Fibroblast of upper back skin (primary cell): ENCODE measurements at regions not wholly inside any gene's neighbourhood (a gene's known extent, or its start where the extent isn't known, plus 50 kb on each side); places are given as distances from the start of the nearest gene placed in this dataset.
"Not testable (repeated sequence)": the region's sequence is repeated elsewhere in the genome, so short reads cannot be mapped to it uniquely, and the experiment has no call there.

ENCODE experiments used
- DNase-seq: peaks from one replicate; pipeline ENCODE4 v3.0.0-alpha.2; 2013

DNA sequence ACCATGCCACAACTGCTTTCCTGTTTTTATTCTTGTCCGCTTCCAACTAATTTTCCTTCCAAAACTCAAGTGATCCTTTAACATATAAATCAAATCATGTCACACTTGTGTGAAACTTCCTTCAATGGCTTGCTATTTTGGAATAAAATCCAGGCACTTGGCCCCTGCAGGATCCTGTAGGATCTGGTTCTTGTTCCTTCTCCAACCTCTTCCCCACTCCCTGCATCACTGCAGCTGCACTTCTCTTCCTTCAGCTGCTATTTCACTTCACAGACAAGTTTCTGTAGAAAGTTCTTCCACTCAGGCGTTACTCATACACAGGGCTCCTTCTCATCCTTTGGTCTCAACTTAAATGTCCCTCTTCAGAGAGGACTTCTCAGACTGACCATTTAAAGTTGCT, 239.7 kb upstream of the BTG1 start:
- no peak for DNase-seq

DNA sequence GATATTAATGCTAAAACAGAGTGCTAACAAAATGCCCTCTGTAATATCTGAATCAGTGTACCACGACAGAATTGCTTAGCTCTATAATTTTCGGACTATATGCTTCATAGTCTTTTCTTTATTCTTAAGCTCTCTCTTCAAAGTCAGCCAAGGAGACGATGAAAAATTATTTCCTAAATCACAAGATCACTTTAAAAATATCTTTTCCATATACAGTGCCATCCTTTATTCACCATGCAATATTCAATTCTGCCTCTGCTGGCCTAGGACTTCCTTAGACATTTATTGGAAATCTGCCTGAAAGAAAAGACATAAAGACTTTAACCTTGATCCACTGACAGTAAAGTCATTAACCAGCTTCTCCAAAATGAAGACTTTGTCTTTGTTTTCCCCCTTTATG, 238.9 kb upstream of the BTG1 start:
- DNase-seq, result no peak

DNA sequence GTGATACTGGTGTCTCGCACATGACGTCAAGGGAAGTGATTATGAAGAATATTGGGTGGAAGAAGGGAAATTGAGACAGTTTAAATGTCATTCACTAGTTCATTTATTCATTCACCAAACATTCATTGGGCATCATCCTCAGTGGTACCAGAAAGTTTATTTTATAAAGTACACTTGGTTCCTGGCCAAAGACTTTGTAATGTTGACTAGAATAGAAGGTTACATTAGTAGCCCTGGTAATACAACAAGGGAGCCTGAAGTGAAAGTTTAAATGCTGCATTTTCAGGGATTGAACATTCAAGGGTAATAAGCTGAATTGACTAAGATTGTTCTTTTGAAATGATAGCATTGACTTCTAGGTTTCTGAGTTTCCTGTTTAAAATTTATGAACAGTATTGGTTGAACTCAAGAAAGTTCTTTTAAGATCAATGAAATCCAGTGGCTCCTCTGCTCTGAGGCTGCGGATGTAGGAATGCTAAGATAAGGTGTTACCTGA, 236.8 kb upstream of the BTG1 start:
- no peak for DNase-seq

DNA sequence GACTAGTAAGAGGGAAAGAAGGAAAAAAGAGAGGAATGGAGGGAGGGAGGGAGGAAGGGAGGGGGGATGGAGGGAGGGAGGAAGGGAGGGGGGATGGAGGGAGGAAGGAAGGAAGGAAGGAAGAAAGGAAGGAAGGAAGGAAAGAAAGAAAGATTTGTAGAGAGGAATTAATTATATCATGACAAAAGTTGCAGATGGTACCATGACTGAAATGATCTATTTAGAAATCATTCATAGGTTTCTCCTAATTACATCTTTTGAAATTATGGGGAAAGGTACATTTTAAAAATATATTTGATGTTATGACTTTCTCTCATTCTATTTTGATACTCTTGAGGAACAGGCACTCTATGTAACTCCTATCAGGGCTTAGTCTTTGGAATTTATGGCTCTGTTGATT, 236.2 kb upstream of the BTG1 start:
- DNase-seq, result no peak

DNA sequence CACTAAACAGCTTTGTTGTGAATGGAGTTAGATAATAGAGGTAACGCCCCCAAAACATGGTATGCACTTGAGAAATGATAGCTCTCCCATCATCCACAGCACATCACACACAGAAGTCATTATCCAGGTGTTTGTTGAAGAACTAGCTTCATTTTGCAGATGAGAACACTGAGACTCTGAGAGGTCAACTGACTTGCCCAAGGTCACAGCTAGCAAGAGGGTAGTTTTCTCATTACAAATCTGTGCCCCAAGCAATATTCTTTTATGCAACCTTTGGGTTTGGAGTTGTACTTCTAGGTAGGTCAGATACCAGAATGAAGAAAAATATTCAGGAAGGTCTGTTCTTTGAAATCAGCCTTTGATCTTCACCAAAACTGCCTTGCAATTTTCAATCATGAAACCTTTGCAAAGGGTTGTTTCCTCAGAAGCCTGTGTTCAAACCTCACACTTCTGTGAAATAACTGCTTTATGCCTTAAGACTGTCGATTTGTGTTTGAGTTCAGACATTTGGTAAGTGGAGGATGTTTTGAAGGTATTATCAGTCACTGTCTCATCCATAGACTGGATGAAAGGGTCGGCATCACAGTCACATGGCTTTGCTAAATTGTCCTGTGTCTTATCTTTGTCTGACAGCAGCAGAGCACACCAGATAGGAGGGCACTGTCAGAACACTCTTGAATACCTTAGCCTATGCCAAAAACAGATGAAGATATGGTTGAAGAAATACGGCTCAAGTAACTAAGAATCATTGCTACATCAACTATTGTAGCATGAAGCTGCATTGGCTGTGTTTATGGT, 233.2 kb upstream of the BTG1 start:
- DNase-seq, result no peak

DNA sequence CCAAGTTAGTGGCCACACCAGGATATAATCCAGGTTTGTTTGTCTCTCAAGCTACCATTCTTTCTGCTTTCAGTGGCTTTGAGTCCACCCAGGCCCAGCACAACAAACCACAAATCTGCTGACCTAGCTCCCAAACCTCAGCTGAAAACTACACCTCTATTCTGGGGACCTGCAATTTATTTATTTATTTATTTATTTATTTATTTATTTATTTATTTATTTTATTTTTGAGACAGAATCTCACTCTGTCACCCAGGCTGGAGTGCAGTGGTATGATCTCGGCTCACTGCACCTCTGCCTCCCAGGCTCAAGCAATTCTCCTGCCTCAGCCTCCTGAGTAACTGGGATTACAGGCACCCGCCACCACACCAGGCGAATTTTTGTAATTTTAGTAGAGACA, 229.9 kb upstream of the BTG1 start:
- DNase-seq, result not testable (repeated sequence)

DNA sequence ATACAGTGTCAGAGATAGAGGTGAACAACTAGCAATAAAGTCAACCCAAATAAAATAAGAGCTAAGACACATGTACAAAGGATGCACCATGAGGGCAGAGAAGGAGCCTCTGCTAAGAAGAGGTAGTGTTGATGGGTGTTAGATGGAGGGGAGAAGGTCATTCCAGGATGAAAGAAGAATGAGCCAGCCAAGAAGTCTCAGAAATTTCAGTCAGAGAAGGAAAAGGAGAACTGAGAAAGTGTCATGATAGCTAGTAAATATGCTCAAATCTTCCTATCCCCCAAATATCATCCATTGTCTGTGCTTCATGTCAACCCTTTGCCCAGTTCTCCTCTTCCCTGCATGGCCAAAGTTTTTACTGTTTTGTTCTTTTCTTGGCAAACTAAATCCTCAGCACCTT, 225.2 kb upstream of the BTG1 start:
- no peak for DNase-seq

DNA sequence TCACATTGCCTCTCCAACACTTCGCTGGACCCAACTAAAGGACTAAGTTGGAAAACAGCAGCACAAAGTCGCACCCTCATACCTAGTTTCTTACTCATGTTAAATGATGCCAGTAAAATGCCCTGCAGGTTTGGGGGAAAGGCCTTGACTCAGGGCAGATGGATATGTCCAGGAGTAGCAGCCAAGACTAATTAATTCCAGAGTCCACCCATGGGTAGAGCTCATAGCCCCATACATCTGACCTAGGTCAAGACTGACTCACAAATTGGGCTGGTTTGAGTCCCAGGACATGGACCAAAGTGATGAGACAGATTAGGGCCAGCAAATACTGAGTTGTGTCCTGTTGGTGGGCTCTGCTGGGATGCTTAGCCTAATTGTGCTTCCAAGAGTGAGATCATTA, 224.0 kb upstream of the BTG1 start:
- peak; percentile 41 for DNase-seq

DNA sequence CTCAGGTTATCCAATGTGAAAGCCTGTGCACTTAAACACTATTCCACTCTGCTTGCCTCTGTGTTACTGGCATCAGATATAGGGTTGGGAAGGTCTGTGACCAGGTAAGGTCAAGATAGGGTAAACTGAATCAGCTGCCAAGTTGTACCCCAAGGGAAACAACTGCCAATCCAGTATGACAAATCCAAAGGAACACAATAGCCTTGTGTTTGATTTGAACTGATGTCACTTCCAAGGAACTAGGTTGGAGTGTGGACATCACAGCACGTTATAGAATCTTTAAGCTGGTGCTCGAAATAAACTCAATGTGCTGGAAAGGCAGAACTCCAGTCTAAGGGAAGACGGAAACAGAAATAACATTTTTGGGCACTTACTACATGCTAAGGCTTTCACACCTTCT, 223.4 kb upstream of the BTG1 start:
- DNase-seq, result no peak

DNA sequence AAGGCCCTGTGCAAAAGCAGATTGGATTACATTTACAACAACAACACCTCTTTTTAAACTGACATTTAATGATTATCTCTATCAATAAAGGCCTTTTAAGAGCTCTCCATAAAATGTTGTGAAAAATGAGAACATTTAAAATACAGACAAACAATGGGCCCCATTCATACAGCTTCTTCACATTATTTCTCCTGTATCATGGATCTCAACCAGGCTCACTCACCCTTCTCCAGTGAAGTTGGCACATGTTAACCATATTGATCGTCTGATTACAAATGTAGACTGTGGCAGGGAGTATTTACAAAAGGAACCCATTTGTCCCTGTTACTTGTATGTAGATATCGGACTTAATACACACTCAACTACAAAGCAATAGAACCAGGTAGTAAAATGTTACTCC, 220.2 kb upstream of the BTG1 start:
- DNase-seq, result no peak

DNA sequence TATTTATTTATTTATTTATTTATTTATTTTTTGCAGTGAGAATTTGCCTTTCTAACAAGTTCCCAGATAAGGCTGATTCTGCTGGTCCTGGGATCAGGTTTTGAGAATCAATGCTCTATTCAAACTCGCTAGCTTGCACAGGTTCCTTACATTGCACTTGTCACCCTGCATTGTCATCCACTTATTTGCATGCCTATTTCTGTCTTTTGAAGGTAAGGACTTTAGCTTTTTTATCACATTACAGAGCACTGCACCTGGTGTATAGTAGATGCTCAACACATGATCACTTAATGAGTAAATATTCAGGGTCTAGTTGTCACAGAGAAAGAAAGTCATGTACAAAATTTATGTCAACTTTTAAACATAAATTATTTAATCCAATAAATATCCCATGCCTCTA, 219.7 kb upstream of the BTG1 start:
- DNase-seq, result no peak

DNA sequence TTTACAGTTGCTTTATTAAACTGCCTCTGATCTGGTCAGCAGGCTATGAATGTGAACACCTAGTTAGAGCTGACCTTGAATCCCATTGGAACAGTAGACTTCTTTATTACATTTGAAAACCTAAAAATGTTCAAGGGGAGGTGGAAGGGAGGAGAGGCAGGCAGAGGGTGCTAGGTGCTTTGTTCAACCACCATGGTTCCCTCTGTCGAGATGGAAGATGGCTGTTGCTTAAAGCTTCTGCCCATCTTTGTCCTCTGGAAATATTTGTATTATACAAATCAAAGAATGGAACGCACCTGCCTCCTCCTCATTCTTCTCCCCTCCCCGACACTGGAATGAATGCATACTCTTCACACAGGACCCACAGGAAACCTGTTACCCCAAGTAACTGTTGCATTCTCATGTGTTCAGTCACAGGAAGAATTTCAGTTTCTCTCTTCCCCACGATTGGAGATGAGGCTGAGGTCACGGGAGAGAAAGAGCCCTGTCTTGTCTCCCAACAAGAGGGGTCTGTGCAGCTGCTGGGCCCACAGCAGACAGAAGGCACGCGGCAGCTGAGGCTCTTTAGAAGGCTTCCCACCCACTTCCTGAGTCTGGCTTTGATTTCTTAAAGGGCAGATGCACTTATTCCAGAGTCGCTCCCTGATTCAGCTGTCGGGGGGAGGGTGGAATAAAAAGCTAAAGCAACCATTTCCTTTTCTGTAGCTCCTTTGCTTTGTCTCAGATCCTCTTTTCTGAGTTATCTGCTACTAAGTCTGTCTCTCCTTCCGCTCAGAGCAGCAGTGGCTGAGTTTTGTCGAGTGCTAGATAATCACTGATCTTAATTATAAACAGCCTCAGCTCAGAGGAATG, 217.9 kb upstream of the BTG1 start:
- DNase-seq, result peak; percentile 69

DNA sequence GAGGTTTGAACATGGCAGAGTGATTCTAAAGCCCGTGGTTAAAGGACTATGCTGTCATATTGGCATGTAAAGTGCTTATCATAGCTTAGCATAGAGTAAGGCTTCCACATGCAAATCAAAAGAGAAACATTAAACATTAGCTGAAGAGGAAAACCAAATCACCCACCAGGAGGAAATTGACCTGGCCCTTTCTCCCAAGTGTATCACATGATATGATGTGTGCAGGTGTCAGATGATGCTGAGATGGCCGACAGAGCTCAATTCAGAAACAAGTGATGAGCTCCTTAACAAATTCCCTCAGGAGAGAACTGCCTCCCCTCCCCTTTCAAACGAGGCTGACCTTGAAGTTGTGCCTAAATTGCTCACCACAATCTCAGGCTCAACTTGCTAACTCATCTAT, 217.1 kb upstream of the BTG1 start:
- DNase-seq, result no peak

DNA sequence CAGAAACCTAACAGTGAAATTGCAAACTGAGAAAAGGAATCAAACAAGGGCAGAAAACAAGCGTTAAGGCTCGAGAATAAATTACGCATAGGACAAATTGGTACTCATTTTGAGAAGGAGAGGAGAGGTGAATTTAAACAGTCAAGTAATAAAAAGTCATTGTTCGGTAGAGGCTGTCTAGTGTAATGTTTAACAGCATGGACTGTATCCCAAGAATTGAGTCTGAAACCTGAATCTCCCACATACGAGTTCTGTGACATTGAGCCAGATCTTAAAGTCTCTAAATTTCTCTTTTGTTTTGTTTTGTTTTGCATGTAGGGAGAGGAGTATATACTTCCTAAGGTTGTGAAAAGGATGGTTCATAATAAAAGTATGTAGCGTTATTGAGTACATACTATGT, 216.5 kb upstream of the BTG1 start:
- DNase-seq, result no peak

DNA sequence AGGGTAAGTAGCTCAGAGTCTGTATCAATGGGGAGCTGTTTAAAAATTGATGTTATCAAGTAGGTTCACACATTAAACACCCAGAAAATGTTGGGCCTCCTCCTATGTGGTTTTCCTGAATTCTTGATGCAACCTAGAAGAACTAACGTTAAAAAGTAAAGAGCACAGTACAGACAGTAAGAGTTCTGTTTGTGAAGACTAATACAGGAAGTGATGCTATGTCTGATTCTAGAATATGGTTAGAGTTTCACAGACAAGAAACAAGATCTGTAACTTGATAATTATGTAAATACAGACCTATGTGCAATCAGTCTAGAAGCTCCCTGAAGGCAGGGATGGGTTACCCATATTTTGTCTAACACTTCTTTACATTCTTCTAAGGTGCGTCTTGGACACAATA, 214.9 kb upstream of the BTG1 start:
- DNase-seq, result no peak

DNA sequence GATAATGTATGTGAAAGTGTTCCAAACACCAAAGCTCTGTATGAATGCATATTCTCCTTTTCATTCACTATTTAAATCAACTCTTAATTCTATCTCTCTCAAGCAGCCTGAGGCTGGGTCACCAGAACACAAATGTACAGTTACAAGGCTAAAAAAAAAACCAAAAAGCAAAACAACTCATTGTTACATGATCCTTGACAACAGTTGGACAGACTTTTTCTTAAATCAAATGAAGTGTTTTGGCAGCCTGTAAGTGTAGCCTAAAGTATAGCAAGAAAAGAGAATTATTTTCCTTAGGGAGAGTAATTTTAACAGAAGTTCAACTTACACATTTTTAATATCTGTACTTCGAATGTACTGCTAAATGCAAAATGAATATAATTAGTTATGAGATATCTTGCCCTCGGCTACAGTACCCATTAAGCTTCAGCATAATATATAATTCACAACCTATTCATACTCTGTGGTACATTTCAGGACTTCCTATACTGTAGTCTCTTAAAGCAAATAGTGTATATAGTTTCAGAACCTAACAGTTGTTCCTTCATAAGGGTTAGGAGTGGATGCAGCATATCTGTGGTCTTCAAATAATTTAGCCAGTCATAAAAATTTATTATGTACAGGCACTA, 214.0 kb upstream of the BTG1 start:
- no peak for DNase-seq

DNA sequence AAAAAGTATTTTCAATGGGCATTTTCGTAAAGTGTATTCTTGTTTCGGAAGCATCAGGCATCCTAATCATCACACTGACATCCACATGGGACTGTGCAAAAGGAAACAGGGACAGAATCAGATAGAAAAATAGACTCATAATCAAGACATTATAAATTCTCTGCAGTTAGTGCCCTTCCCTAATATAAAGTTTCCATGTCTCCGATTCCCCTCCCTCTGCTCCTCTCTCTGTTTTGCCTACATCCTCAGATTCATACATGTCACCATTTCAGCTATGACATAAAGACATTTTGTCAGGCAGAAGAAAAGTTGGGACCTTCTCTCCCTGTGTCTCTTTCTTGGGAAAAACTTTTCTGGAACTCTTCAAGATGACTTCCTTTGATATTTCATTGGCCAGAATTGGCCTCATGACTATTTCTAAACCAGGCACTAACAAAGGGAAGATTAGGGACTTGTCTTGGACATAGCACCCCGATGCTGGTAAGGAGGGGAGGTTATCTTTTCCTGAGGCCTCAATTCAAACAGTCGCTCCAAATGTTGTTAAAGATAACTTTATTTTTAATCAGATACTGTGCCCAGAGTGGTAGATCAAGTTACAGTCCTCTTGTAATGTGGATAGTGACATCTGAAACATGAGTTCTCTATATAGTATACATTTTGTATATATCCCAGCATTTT, 212.1 kb upstream of the BTG1 start:
- DNase-seq, result no peak

DNA sequence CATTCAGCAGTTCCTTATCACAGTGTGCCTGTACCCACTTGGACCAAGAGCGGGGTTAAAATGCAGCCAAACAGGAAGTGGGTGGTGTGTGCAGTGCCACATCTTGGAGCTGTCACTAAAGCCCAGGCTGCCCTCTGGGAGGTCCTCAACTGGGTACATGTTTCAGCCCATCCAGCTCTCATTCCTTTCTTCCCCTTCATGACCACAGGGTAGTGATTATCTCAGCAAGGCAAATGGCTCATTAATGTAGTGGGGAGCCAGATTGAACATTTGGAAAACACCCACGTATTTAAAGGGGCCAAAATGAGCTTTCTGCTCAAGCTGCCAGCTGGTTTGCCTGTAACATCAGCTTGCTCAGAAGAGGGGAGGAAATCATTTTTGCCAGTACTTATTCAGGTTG, 210.8 kb upstream of the BTG1 start:
- no peak for DNase-seq

DNA sequence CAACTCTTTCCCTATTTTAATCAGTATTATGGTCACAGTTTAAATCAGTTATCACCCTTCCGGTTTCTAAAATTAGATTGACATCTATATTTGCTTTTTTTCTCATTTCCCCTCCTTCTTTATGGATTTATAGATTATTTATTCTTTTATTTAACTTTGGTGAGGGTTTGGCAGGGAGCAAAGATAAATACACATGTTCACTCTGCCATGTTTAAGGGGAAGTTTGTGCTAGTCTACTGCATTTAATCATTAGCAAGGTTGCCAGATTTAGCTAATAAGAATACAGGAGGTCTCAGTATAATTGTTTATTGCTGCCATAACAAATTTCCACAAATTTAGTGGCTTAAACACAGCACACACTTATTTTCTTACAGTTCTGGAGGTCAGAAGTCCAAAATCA, 204.0 kb upstream of the BTG1 start:
- DNase-seq, result no peak

DNA sequence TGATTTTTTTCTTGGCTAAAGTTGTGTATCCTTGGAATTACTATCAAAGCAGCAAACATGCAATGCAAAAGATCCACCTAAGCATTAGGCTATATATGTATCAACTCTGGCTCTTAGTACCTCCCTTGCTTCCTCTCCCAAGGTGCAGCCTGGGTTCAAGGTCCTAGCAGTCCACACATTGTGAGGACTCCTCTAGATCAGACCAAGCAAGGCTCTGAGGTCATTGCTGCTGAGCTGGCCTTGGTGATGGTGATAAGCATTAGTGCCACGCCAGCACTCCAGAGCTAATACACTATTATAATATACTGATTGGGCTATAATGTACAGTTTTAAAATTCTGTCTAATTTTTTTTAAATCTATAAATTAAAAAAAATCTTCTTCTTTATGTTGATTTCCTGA, 196.9 kb upstream of the BTG1 start:
- DNase-seq, result no peak

DNA sequence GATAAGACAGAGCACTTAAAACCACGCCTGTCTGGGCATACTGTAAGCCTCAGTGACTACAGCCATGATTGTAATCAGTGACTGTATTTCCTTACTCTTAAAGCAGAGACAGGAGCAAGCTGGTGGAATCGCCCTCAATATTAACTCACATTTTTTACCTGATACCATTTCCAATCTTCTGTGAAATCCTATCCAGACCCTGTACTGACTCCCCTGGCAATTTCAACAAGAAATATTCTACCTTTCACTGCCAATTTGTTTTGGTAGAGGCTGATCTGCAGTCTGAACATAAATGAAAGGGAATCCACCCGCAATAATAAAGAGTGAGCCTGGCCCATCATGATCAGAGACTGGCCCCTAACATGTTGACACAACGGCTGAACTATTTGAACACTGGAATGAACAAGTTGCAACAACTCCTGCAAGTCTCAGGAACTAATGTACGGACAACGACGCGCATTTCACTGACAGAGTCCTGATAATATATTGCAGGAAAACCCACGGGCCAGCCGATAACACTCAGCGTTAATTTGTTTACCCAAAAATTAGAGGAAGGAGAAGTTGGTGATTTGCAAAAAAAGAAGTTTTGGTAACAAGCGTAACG, 195.5 kb upstream of the BTG1 start:
- no peak for DNase-seq

DNA sequence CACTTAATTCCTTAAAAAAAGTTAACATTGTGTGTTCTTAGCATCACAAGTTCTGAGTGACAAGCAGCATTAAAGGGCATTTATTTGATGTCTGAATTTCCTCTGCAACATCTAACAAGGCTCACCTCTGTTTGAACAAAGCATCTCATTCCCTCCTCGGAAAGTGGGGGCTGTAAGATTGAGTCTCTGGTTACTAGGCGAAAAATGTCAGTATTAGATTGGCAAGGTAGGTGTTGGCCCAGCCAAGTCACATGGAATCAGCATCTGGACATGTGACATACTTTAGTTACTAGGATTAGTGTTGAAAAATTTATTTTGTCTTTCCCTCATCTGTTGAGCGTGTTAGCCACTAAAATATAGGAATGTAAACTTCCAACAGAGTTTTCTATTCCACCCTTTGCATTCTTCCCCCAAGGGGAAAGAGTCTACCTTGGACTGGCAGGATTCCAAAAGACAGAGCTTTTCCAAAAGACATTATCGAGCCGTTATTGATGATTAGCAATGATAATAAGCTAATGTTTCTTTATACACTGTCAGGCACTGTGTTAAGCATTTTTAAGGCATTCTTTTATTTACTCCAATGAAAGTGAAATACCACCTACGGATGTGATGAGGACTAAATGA, 194.9 kb upstream of the BTG1 start:
- DNase-seq, result no peak
